CD4-positive, alpha-beta memory T cell (primary cell): ENCODE measurements at regions not wholly inside any gene's neighbourhood (a gene's known extent, or its start where the extent isn't known, plus 50 kb on each side); places are given as distances from the start of the nearest gene placed in this dataset.

Experiments used
- CTCF ChIA-PET: fragments of 350-600 bp; sonication (Branson Sonifier 250); formaldehyde crosslinking; loops from one replicate; lab custom pipeline; 2021; ENCODE audit warnings: inconsistent platforms; ENCODE audit not compliant: partially characterized antibody; lab: Charles Lee
- POLR2A ChIA-PET: fragments of 350-600 bp; sonication (Branson Sonifier 250); formaldehyde crosslinking; loops from one replicate; lab custom pipeline; 2021; ENCODE audit not compliant: partially characterized antibody; lab: Charles Lee
- DNase-seq, 5 donors: peaks; one replicate each; pipeline versions ENCODE4 v3.0.0 to v3.0.0-alpha.2; 2020 to 2022; ENCODE audit warnings: mixed read lengths in 1 of 5
- H3K27ac ChIP-seq: one replicate; pipeline ENCODE4 v1.7.0; 2013; ENCODE audit warnings: low read depth, low read length
- H3K27me3 ChIP-seq: 2 replicates; pipeline ENCODE4 v1.7.0; 2013; ENCODE audit warnings: mild to moderate bottlenecking, low read length, moderate library complexity; ENCODE audit not compliant: insufficient read depth
- H3K36me3 ChIP-seq: 2 replicates; pipeline ENCODE4 v1.7.0; 2013; ENCODE audit warnings: mild to moderate bottlenecking, low read length, moderate library complexity; ENCODE audit not compliant: insufficient read depth
- H3K4me1 ChIP-seq: 2 replicates; pipeline ENCODE4 v1.7.0; 2013; ENCODE audit warnings: mild to moderate bottlenecking, low read length, moderate library complexity; ENCODE audit not compliant: insufficient read depth
- H3K4me3 ChIP-seq, 2 donors: one replicate each; pipeline ENCODE4 v1.7.0; 2013; ENCODE audit warnings: low read length in 2 of 2, mild to moderate bottlenecking in 1 of 2
- H3K9me3 ChIP-seq, 2 donors: one replicate each; pipeline ENCODE4 v1.7.0; 2013; ENCODE audit warnings: low read length in 2 of 2, control low read depth in 1 of 2; ENCODE audit not compliant: control insufficient read depth in 1 of 2
- H3K27ac Mint-ChIP-seq, 7 donors: one replicate each; pipeline ENCODE4 v1.8.0; 2020 to 2021; ENCODE audit warnings: mixed read lengths in 7 of 7, mild to moderate bottlenecking in 6 of 7, inconsistent platforms in 3 of 7, moderate library complexity in 3 of 7
- H3K27me3 Mint-ChIP-seq, 2 donors: one replicate each; pipeline ENCODE4 v1.8.0; 2020 to 2021; ENCODE audit warnings: mixed read lengths in 2 of 2
- H3K36me3 Mint-ChIP-seq, 2 donors: one replicate each; pipeline ENCODE4 v1.8.0; 2020 to 2021; ENCODE audit warnings: mixed read lengths in 2 of 2, inconsistent platforms in 1 of 2, mild to moderate bottlenecking in 1 of 2
- H3K4me1 Mint-ChIP-seq, 4 donors: one replicate each; pipeline ENCODE4 v1.8.0; 2020 to 2021; ENCODE audit warnings: mixed read lengths in 4 of 4, mild to moderate bottlenecking in 1 of 4
- H3K4me3 Mint-ChIP-seq, 8 donors: one replicate each; pipeline ENCODE4 v1.8.0; 2020 to 2021; ENCODE audit warnings: mixed read lengths in 8 of 8, mild to moderate bottlenecking in 7 of 8, moderate library complexity in 6 of 8, inconsistent platforms in 3 of 8
- H3K9me3 Mint-ChIP-seq, 8 donors: one replicate each; pipeline ENCODE4 v1.8.0; 2020 to 2021; ENCODE audit warnings: mixed read lengths in 8 of 8, mild to moderate bottlenecking in 5 of 8, inconsistent platforms in 3 of 8, moderate library complexity in 1 of 8
- intact Hi-C: fragments of 100-400 bp; cut with micrococcal nuclease; formaldehyde crosslinking; loops from one replicate; pipeline ENCODE4 v1.15.1; 2023

GRCh38 chr1:81398041-81398440 lies 402.7 kb upstream of the ADGRL2 start:
- no peak overlapping the region for H3K4me3 ChIP-seq
- ChIA-PET POLR2A (no interaction called here), CTCF (no interaction called here)
- intact Hi-C loops: no loop called here
- Mint-ChIP-seq H3K27ac (no peak overlapping the region), H3K27me3 (no peaks in the 10 kb centered on the region), H3K36me3 (no peaks in the 10 kb centered on the region), H3K4me1 (no peaks in the 10 kb centered on the region), H3K9me3 (peaks cover 6 to 34% (median 15%) of the 10 kb centered on the region in 8 donors), H3K4me3 (no peak overlapping the region)
- peaks cover 0 to 3% of the 10 kb centered on the region in 2 donors for H3K9me3 ChIP-seq
- H3K4me1 ChIP-seq: no peaks in the 10 kb centered on the region
- H3K36me3 ChIP-seq: no peaks in the 10 kb centered on the region
- no peaks in the 10 kb centered on the region for H3K27me3 ChIP-seq
- H3K27ac ChIP-seq: no peak overlapping the region
- no peak for DNase-seq

GRCh38 chr1:81392526-81393226 lies 408.1 kb upstream of the ADGRL2 start:
- H3K27me3 Mint-ChIP-seq: no peaks in the 10 kb centered on the region
- no peak overlapping the region for H3K27ac ChIP-seq
- no peaks in the 10 kb centered on the region for H3K27me3 ChIP-seq
- no peaks in the 10 kb centered on the region for H3K4me1 ChIP-seq
- no peak for DNase-seq
- CTCF ChIA-PET: no interaction called here
- H3K36me3 ChIP-seq: no peaks in the 10 kb centered on the region
- H3K36me3 Mint-ChIP-seq: no peaks in the 10 kb centered on the region
- no peak overlapping the region for H3K27ac Mint-ChIP-seq
- H3K4me3 Mint-ChIP-seq: no peak overlapping the region
- H3K4me1 Mint-ChIP-seq: no peaks in the 10 kb centered on the region
- peaks cover 0 to 9% (median 3%) of the 10 kb centered on the region in 8 donors for H3K9me3 Mint-ChIP-seq
- no peaks in the 10 kb centered on the region for H3K9me3 ChIP-seq
- no peak overlapping the region for H3K4me3 ChIP-seq
- intact Hi-C loops: no loop called here
- POLR2A ChIA-PET: no interaction called here

GRCh38 chr1:81391125-81391828 lies 409.5 kb upstream of the ADGRL2 start:
- peaks cover 0 to 10% (median 3%) of the 10 kb centered on the region in 8 donors for H3K9me3 Mint-ChIP-seq
- intact Hi-C loops: no loop called here
- Histone ChIP-seq H3K4me3 (no peak overlapping the region), H3K4me1 (no peaks in the 10 kb centered on the region), H3K27ac (no peak overlapping the region), H3K27me3 (no peaks in the 10 kb centered on the region), H3K9me3 (no peaks in the 10 kb centered on the region), H3K36me3 (no peaks in the 10 kb centered on the region)
- no peaks in the 10 kb centered on the region for H3K4me1 Mint-ChIP-seq
- POLR2A ChIA-PET: no interaction called here
- CTCF ChIA-PET: no interaction called here
- DNase-seq: no peak
- no peaks in the 10 kb centered on the region for H3K36me3 Mint-ChIP-seq
- H3K27me3 Mint-ChIP-seq: no peaks in the 10 kb centered on the region
- no peak overlapping the region for H3K4me3 Mint-ChIP-seq
- H3K27ac Mint-ChIP-seq: no peak overlapping the region

- no peak overlapping the region for H3K27ac Mint-ChIP-seq
- CTCF ChIA-PET: no interaction called here
- Histone ChIP-seq H3K9me3 (no peaks in the 10 kb centered on the region), H3K27me3 (no peaks in the 10 kb centered on the region), H3K36me3 (no peaks in the 10 kb centered on the region), H3K4me3 (no peak overlapping the region), H3K27ac (no peak overlapping the region), H3K4me1 (no peaks in the 10 kb centered on the region)
- H3K4me3 Mint-ChIP-seq: no peak overlapping the region
- H3K9me3 Mint-ChIP-seq: peaks cover 0 to 10% (median 3%) of the 10 kb centered on the region in 8 donors
- no peaks in the 10 kb centered on the region for H3K27me3 Mint-ChIP-seq
- intact Hi-C loops: no loop called here
- no peaks in the 10 kb centered on the region for H3K36me3 Mint-ChIP-seq
- H3K4me1 Mint-ChIP-seq: no peaks in the 10 kb centered on the region
- DNase-seq: no peak
- POLR2A ChIA-PET: no interaction called here
Observed at GRCh38 chr1:81388435-81388834, 412.3 kb upstream of the ADGRL2 start.

- CTCF ChIA-PET: no interaction called here
Observed at GRCh38 chr1:81387446-81387845, 413.3 kb upstream of the ADGRL2 start.

GRCh38 chr1:81382561-81382960 lies 418.2 kb upstream of the ADGRL2 start:
- H3K27me3 ChIP-seq: no peaks in the 10 kb centered on the region
- ChIA-PET CTCF (no interaction called here), POLR2A (no interaction called here)
- no peaks in the 10 kb centered on the region for H3K9me3 ChIP-seq
- H3K4me1 ChIP-seq: no peaks in the 10 kb centered on the region
- no peaks in the 10 kb centered on the region for H3K36me3 ChIP-seq
- DNase-seq: no peak
- Mint-ChIP-seq H3K27me3 (no peaks in the 10 kb centered on the region), H3K27ac (no peak overlapping the region), H3K36me3 (no peaks in the 10 kb centered on the region), H3K9me3 (peaks cover 0 to 11% (median 4%) of the 10 kb centered on the region in 8 donors), H3K4me3 (no peak overlapping the region), H3K4me1 (no peaks in the 10 kb centered on the region)
- H3K4me3 ChIP-seq: no peak overlapping the region
- intact Hi-C loops: no loop called here
- H3K27ac ChIP-seq: no peak overlapping the region

More at GRCh38 chr1:81387446-81387845, 413.3 kb upstream of the ADGRL2 start:
- POLR2A ChIA-PET: no interaction called here
- Mint-ChIP-seq H3K36me3 (no peaks in the 10 kb centered on the region), H3K4me3 (no peak overlapping the region), H3K9me3 (peaks cover 0 to 10% (median 3%) of the 10 kb centered on the region in 8 donors), H3K27me3 (no peaks in the 10 kb centered on the region), H3K4me1 (no peaks in the 10 kb centered on the region), H3K27ac (no peak overlapping the region)
- H3K4me3 ChIP-seq: no peak overlapping the region
- H3K9me3 ChIP-seq: no peaks in the 10 kb centered on the region
- no peak overlapping the region for H3K27ac ChIP-seq
- DNase-seq: no peak
- H3K27me3 ChIP-seq: no peaks in the 10 kb centered on the region
- no peaks in the 10 kb centered on the region for H3K36me3 ChIP-seq
- H3K4me1 ChIP-seq: no peaks in the 10 kb centered on the region
- intact Hi-C loops: no loop called here

GRCh38 chr1:81381881-81382280 lies 418.9 kb upstream of the ADGRL2 start:
- H3K36me3 ChIP-seq: no peaks in the 10 kb centered on the region
- CTCF ChIA-PET: no interaction called here

More at GRCh38 chr1:81381881-81382280, 418.9 kb upstream of the ADGRL2 start:
- intact Hi-C loops: no loop called here
- no peak overlapping the region for H3K4me3 ChIP-seq
- no peak overlapping the region for H3K27ac ChIP-seq
- no peaks in the 10 kb centered on the region for H3K4me1 Mint-ChIP-seq
- H3K36me3 Mint-ChIP-seq: no peaks in the 10 kb centered on the region
- H3K27ac Mint-ChIP-seq: no peak overlapping the region
- no peaks in the 10 kb centered on the region for H3K4me1 ChIP-seq
- no peaks in the 10 kb centered on the region for H3K27me3 ChIP-seq
- H3K9me3 Mint-ChIP-seq: peaks cover 0 to 11% (median 4%) of the 10 kb centered on the region in 8 donors
- H3K9me3 ChIP-seq: no peaks in the 10 kb centered on the region
- POLR2A ChIA-PET: no interaction called here
- no peak overlapping the region for H3K4me3 Mint-ChIP-seq
- DNase-seq: no peak
- H3K27me3 Mint-ChIP-seq: no peaks in the 10 kb centered on the region
